HG03469 (cell line): ENCODE measurements at regions not wholly inside any gene's neighbourhood (a gene's known extent, or its start where the extent isn't known, plus 50 kb on each side); places are given as distances from the start of the nearest gene placed in this dataset.

Experiments
- ATAC-seq: cut with Tn5 transposase; IDR thresholded peaks from one replicate; pipeline ENCODE4 v1.9.1; 2021; ENCODE audit warnings: mild to moderate bottlenecking, moderate library complexity, moderate number of reproducible peaks; ENCODE audit not compliant: unreplicated experiment

- ATAC-seq = no peak
Measured at GRCh38 chr11:128116447-128116846, 470.9 kb downstream of the ETS1 start.

GRCh38 chr11:128105950-128106349, 481.4 kb downstream of the ETS1 start:
- ATAC-seq = no peak

- ATAC-seq = no peak
Measured at GRCh38 chr11:128105511-128105910, 481.8 kb downstream of the ETS1 start.

- ATAC-seq = no peak
Measured at GRCh38 chr11:128103278-128103873, 484.0 kb downstream of the ETS1 start.

- ATAC-seq = no peak
Measured at GRCh38 chr11:128098781-128099180, 488.6 kb downstream of the ETS1 start.

- ATAC-seq = no peak
Measured at GRCh38 chr11:128095466-128095981, 491.8 kb downstream of the ETS1 start.

- ATAC-seq = no peak
Measured at GRCh38 chr11:128093689-128094088, 493.7 kb downstream of the ETS1 start.

GRCh38 chr11:128089962-128090361, 497.4 kb downstream of the ETS1 start:
- no peak for ATAC-seq

GRCh38 chr11:128086794-128087193, 500.6 kb downstream of the ETS1 start:
- no peak for ATAC-seq

- ATAC-seq = no peak
Measured at GRCh38 chr11:128085276-128085675, 502.1 kb downstream of the ETS1 start.

- no peak for ATAC-seq
Measured at GRCh38 chr11:128082574-128082973, 504.8 kb downstream of the ETS1 start.

- no peak for ATAC-seq
Measured at GRCh38 chr11:128069665-128070064, 517.7 kb downstream of the ETS1 start.

GRCh38 chr11:128067780-128068179, 519.6 kb downstream of the ETS1 start:
- ATAC-seq = no peak

- no peak for ATAC-seq
Measured at GRCh38 chr11:128066399-128066798, 521.0 kb downstream of the ETS1 start.

GRCh38 chr11:128061281-128061871, 526.0 kb downstream of the ETS1 start:
- no peak for ATAC-seq

- ATAC-seq = no peak
Measured at GRCh38 chr11:128058580-128059208, 528.7 kb downstream of the ETS1 start.

GRCh38 chr11:128057786-128058395, 529.5 kb downstream of the ETS1 start:
- ATAC-seq = no peak

GRCh38 chr11:128055576-128056217, 531.7 kb downstream of the ETS1 start:
- no peak for ATAC-seq

GRCh38 chr11:128053981-128054931, 533.1 kb downstream of the ETS1 start:
- peak; percentile 50 for ATAC-seq
